ENCODE measurements at regions not wholly inside any gene's neighbourhood (a gene's known extent, or its start where the extent isn't known, plus 50 kb on each side); places are given as distances from the start of the nearest gene placed in this dataset.
A peak's percentile ranks its signal among the peaks of the same experiment; 100 is the strongest.

GRCh38 chr2:175580652-175581051 lies 399.1 kb upstream of the ATP5MC3 start:
- TF ChIP-seq, protein P1, sequence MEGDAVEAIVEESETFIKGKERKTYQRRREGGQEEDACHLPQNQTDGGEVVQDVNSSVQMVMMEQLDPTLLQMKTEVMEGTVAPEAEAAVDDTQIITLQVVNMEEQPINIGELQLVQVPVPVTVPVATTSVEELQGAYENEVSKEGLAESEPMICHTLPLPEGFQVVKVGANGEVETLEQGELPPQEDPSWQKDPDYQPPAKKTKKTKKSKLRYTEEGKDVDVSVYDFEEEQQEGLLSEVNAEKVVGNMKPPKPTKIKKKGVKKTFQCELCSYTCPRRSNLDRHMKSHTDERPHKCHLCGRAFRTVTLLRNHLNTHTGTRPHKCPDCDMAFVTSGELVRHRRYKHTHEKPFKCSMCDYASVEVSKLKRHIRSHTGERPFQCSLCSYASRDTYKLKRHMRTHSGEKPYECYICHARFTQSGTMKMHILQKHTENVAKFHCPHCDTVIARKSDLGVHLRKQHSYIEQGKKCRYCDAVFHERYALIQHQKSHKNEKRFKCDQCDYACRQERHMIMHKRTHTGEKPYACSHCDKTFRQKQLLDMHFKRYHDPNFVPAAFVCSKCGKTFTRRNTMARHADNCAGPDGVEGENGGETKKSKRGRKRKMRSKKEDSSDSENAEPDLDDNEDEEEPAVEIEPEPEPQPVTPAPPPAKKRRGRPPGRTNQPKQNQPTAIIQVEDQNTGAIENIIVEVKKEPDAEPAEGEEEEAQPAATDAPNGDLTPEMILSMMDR (IDR thresholded peaks at IDR 0.05; ENCODE audit: insufficient read depth, low read depth, low read length): no peak
- no peak for TF ChIP-seq EZH2 (IDR thresholded peaks at IDR 0.05; ENCODE audit: insufficient read depth, low read length)
- no peak overlapping the region for H3K4me3 Mint-ChIP-seq (ENCODE audit: unreplicated experiment)
- Histone ChIP-seq H3K4me3 (ENCODE audit: insufficient read depth, low read depth, low read length) (no peak overlapping the region), H3K9ac (ENCODE audit: low read length) (no peak overlapping the region), H3K27ac (ENCODE audit: low read depth, low read length) (no peak overlapping the region), H3K36me3 (ENCODE audit: insufficient read depth, low read length) (no peaks in the 10 kb centered on the region), H3K79me2 (ENCODE audit: insufficient read depth, low read length) (no peaks in the 10 kb centered on the region), H2AFZ (ENCODE audit: low read depth, low read length) (no peak overlapping the region), H3K9me3 (ENCODE audit: insufficient read depth, low read depth, low read length) (no peaks in the 10 kb centered on the region), H3K27me3 (ENCODE audit: insufficient read depth, low read length) (no peaks in the 10 kb centered on the region), H3K4me2 (ENCODE audit: low read length) (no peak overlapping the region), H3K4me1 (ENCODE audit: insufficient read depth, low read length) (no peaks in the 10 kb centered on the region), H4K20me1 (ENCODE audit: insufficient read depth, low read length) (no peaks in the 10 kb centered on the region)
- FAIRE-seq: no peak
- peaks cover 5% of the 10 kb centered on the region for H3K4me1 Mint-ChIP-seq (ENCODE audit: low read depth, unreplicated experiment)
- DNase-seq (ENCODE audit: low read depth): no peak
- H3K9me3 Mint-ChIP-seq (ENCODE audit: unreplicated experiment): peaks cover 4% of the 10 kb centered on the region
- H3K27ac Mint-ChIP-seq (ENCODE audit: unreplicated experiment): no peak overlapping the region
- H3K36me3 Mint-ChIP-seq (ENCODE audit: low read depth, unreplicated experiment): no peaks in the 10 kb centered on the region
- peaks cover 2% of the 10 kb centered on the region for H3K27me3 Mint-ChIP-seq (ENCODE audit: low read depth, unreplicated experiment)

GRCh38 chr2:175579646-175580045 lies 398.1 kb upstream of the ATP5MC3 start:
- Mint-ChIP-seq H3K9me3 (ENCODE audit: unreplicated experiment) (peaks cover 4% of the 10 kb centered on the region), H3K27ac (ENCODE audit: unreplicated experiment) (no peak overlapping the region), H3K4me3 (ENCODE audit: unreplicated experiment) (no peak overlapping the region), H3K4me1 (ENCODE audit: low read depth, unreplicated experiment) (peaks cover 6% of the 10 kb centered on the region), H3K27me3 (ENCODE audit: low read depth, unreplicated experiment) (peaks cover 4% of the 10 kb centered on the region), H3K36me3 (ENCODE audit: low read depth, unreplicated experiment) (no peaks in the 10 kb centered on the region)
- H3K9ac ChIP-seq (ENCODE audit: low read length): no peak overlapping the region
- H3K4me1 ChIP-seq (ENCODE audit: insufficient read depth, low read length): no peaks in the 10 kb centered on the region
- no peak overlapping the region for H3K27ac ChIP-seq (ENCODE audit: low read depth, low read length)
- no peaks in the 10 kb centered on the region for H4K20me1 ChIP-seq (ENCODE audit: insufficient read depth, low read length)
- H3K9me3 ChIP-seq (ENCODE audit: insufficient read depth, low read depth, low read length): no peaks in the 10 kb centered on the region
- H3K27me3 ChIP-seq (ENCODE audit: insufficient read depth, low read length): no peaks in the 10 kb centered on the region
- no peaks in the 10 kb centered on the region for H3K79me2 ChIP-seq (ENCODE audit: insufficient read depth, low read length)
- DNase-seq (ENCODE audit: low read depth) (no peak), FAIRE-seq (no peak)
- no peak overlapping the region for H2AFZ ChIP-seq (ENCODE audit: low read depth, low read length)
- no peak overlapping the region for H3K4me2 ChIP-seq (ENCODE audit: low read length)
- H3K36me3 ChIP-seq (ENCODE audit: insufficient read depth, low read length): no peaks in the 10 kb centered on the region
- no peak overlapping the region for H3K4me3 ChIP-seq (ENCODE audit: insufficient read depth, low read depth, low read length)
- TF ChIP-seq EZH2 (IDR thresholded peaks at IDR 0.05; ENCODE audit: insufficient read depth, low read length): no peak
- TF ChIP-seq, protein P1 (IDR thresholded peaks at IDR 0.05; ENCODE audit: insufficient read depth, low read depth, low read length): no peak

DNA sequence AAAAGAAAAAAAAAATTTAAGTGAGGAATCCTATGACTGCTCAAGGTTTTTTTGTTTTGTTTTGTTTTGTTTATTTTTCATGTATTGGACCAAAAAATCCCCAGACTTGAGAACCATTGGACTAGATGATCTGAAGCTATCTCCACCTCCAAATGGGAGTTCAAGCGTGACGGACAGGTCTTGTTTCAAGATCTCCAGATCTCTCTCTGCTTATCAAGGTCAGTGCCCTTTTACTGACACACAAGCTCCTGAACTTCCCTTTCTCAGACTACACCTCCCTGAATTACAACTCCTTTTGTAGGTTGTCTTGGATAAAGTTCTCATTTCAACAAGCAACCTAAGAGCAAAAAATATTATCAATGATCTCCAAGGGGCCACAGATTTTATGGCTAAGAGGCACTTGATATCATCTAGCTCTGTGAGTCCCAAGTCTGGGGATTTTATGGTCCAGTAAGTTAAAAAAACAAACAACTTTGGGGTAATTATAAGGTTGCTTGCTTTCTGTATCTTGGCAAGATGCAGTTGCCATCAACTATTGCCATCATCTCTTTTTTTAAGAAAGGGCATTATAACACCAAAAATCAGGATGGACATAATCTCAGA lies 396.0 kb upstream of the ATP5MC3 start:
- Mint-ChIP-seq H3K4me3 (ENCODE audit: unreplicated experiment) (no peak overlapping the region), H3K36me3 (ENCODE audit: low read depth, unreplicated experiment) (no peaks in the 10 kb centered on the region), H3K9me3 (ENCODE audit: unreplicated experiment) (peaks cover 4% of the 10 kb centered on the region), H3K27me3 (ENCODE audit: low read depth, unreplicated experiment) (peaks cover 4% of the 10 kb centered on the region), H3K4me1 (ENCODE audit: low read depth, unreplicated experiment) (peaks cover 6% of the 10 kb centered on the region), H3K27ac (ENCODE audit: unreplicated experiment) (peak overlapping the region; percentile 31)
- FAIRE-seq (no peak), DNase-seq (ENCODE audit: low read depth) (no peak)
- no peak overlapping the region for H3K4me2 ChIP-seq (ENCODE audit: low read length)
- H3K9ac ChIP-seq (ENCODE audit: low read length): no peak overlapping the region
- no peak overlapping the region for H2AFZ ChIP-seq (ENCODE audit: low read depth, low read length)
- no peaks in the 10 kb centered on the region for H3K79me2 ChIP-seq (ENCODE audit: insufficient read depth, low read length)
- H3K4me1 ChIP-seq (ENCODE audit: insufficient read depth, low read length): no peaks in the 10 kb centered on the region
- no peak overlapping the region for H3K27ac ChIP-seq (ENCODE audit: low read depth, low read length)
- no peak overlapping the region for H3K4me3 ChIP-seq (ENCODE audit: insufficient read depth, low read depth, low read length)
- H3K36me3 ChIP-seq (ENCODE audit: insufficient read depth, low read length): no peaks in the 10 kb centered on the region
- TF ChIP-seq EZH2 (IDR thresholded peaks at IDR 0.05; ENCODE audit: insufficient read depth, low read length): no peak
- TF ChIP-seq, protein P1 (IDR thresholded peaks at IDR 0.05; ENCODE audit: insufficient read depth, low read depth, low read length): no peak
- no peaks in the 10 kb centered on the region for H3K27me3 ChIP-seq (ENCODE audit: insufficient read depth, low read length)
- no peaks in the 10 kb centered on the region for H4K20me1 ChIP-seq (ENCODE audit: insufficient read depth, low read length)
- no peaks in the 10 kb centered on the region for H3K9me3 ChIP-seq (ENCODE audit: insufficient read depth, low read depth, low read length)
